ENCODE measurements at regions not wholly inside any gene's neighbourhood (a gene's known extent, or its start where the extent isn't known, plus 50 kb on each side); places are given as distances from the start of the nearest gene placed in this dataset.
"Not testable (repeated sequence)": the region's sequence is repeated elsewhere in the genome, so short reads cannot be mapped to it uniquely, and the experiment has no call there.

DNA sequence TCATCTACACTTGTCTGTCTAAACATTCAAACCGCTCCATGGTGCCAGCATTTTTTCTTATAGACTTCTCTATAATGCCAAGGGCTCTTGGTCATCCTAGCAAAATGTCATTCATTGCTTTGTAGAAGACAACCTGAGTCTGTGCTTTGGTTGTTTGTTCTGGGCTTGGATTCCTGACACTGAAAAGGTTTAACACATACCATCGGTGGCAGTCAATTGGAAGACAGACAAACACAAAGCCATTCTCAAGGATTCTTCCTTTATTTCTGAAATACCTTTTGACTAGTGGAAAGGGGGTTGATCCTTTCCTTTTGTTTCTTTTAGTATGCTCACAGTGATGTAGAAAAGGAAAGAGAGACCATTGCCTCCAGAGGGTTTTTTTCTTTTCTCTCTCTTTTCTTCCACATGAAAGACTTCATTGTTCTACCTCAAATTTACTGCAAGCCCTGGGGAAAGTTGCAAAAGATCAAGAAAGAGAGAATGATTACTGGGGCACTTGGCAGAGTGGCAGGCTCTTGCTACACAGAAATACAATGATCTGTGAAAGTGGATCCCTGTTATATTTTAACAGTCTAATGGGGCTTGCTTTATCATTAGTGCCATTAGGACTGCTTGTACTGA lies 66.4 kb upstream of the TMC1 start:
- H3K27ac ChIP-seq (ENCODE audit: low read depth in 2 of 2, low read length in 2 of 2), result no peak overlapping the region
- H3K27me3 ChIP-seq (ENCODE audit: control insufficient read depth in 2 of 2, insufficient read depth in 2 of 2, low read length in 2 of 2), result no peaks in the 10 kb centered on the region
- H3K9me3 ChIP-seq (ENCODE audit: control insufficient read depth in 2 of 2, low read length in 2 of 2), result no peaks in the 10 kb centered on the region
- H3K4me3 ChIP-seq (ENCODE audit: low read length in 2 of 2), result no peak overlapping the region
- no peak overlapping the region for H3K9ac ChIP-seq (ENCODE audit: low read depth in 1 of 2, low read length in 2 of 2)
- H3K36me3 ChIP-seq (ENCODE audit: control insufficient read depth in 2 of 2, insufficient read depth in 2 of 2, low read length in 2 of 2), result no peaks in the 10 kb centered on the region
- H3K4me1 ChIP-seq (ENCODE audit: control insufficient read depth in 2 of 2, insufficient read depth in 2 of 2, low read length in 2 of 2), result no peaks in the 10 kb centered on the region

DNA sequence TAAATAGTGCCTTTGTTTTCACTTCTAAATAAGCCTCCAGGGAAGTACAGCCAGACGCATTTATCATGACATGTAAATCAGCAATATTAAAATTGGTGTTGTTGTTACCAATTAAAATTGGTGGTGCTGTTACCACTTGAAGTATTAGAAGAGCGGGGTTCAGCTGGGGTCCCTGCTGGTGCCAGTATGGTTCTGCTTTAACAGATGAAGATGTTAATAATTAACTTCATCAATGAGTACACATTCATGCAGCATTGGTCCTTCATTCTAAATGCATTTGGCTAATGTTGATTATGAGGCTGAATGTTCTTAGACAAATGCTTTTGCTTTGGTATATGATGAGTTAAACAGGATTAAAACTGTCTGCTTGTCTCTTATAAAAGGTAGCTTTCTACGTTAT lies 67.6 kb upstream of the TMC1 start:
- H3K9me3 ChIP-seq (ENCODE audit: control insufficient read depth in 2 of 2, low read length in 2 of 2), result no peaks in the 10 kb centered on the region
- H3K27ac ChIP-seq (ENCODE audit: low read depth in 2 of 2, low read length in 2 of 2), result no peak overlapping the region
- H3K27me3 ChIP-seq (ENCODE audit: control insufficient read depth in 2 of 2, insufficient read depth in 2 of 2, low read length in 2 of 2), result no peaks in the 10 kb centered on the region
- no peaks in the 10 kb centered on the region for H3K4me1 ChIP-seq (ENCODE audit: control insufficient read depth in 2 of 2, insufficient read depth in 2 of 2, low read length in 2 of 2)
- H3K9ac ChIP-seq (ENCODE audit: low read depth in 1 of 2, low read length in 2 of 2), result no peak overlapping the region
- H3K36me3 ChIP-seq (ENCODE audit: control insufficient read depth in 2 of 2, insufficient read depth in 2 of 2, low read length in 2 of 2), result no peaks in the 10 kb centered on the region
- H3K4me3 ChIP-seq (ENCODE audit: low read length in 2 of 2), result no peak overlapping the region

- H3K9me3 ChIP-seq (ENCODE audit: control insufficient read depth in 2 of 2, low read length in 2 of 2); H3K4me3 ChIP-seq (ENCODE audit: low read length in 2 of 2); H3K27ac ChIP-seq (ENCODE audit: low read depth in 2 of 2, low read length in 2 of 2); H3K4me1 ChIP-seq (ENCODE audit: control insufficient read depth in 2 of 2, insufficient read depth in 2 of 2, low read length in 2 of 2); H3K36me3 ChIP-seq (ENCODE audit: control insufficient read depth in 2 of 2, insufficient read depth in 2 of 2, low read length in 2 of 2); H3K9ac ChIP-seq (ENCODE audit: low read depth in 1 of 2, low read length in 2 of 2); H3K27me3 ChIP-seq (ENCODE audit: control insufficient read depth in 2 of 2, insufficient read depth in 2 of 2, low read length in 2 of 2): not testable (repeated sequence)
Observed at GRCh38 chr9:72446241-72446640, 75.2 kb upstream of the TMC1 start.

DNA sequence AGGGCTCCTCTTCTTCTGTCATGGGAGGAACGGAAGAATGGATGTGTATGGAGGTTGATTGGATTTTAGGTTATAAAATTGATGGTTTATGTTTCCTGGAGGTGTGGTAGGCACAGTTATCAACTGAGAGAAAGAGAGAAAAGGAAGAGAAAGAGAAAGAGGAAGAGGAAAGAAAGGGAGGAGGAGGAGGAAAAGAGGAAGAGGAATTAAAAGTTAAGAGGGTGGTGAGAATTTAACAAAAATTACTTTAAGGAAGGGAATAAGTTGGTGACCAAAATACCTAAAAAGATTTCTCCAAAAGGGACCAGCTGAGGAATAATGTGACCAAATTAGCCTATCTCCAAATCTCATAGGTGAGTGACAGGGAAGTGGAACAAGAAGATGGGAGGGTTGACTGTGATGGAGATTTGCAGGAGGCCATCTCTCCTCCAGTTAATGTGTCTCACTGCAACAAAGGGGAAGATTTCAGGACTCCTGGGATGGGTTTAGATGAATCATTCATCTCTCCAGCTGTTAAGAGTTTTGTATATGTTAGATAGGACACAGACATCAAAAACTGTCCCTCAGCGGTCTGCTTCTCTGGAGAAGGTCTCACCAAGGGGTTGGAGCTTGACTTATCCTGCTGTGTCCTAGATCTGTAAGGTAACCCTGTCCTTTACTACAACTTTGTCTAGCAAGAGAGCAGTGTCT lies 76.0 kb upstream of the TMC1 start:
- Histone ChIP-seq H3K27ac (ENCODE audit: low read depth in 2 of 2, low read length in 2 of 2) (no peak overlapping the region), H3K9me3 (ENCODE audit: control insufficient read depth in 2 of 2, low read length in 2 of 2) (no peaks in the 10 kb centered on the region), H3K9ac (ENCODE audit: low read depth in 1 of 2, low read length in 2 of 2) (no peak overlapping the region)

GRCh38 chr9:72444435-72444834 lies 77.0 kb upstream of the TMC1 start:
- no peak overlapping the region for H3K9ac ChIP-seq (ENCODE audit: low read depth in 1 of 2, low read length in 2 of 2)
- H3K4me1 ChIP-seq (ENCODE audit: control insufficient read depth in 2 of 2, insufficient read depth in 2 of 2, low read length in 2 of 2), result peaks cover 3% of the 10 kb centered on the region in 2 donors
- no peaks in the 10 kb centered on the region for H3K27me3 ChIP-seq (ENCODE audit: control insufficient read depth in 2 of 2, insufficient read depth in 2 of 2, low read length in 2 of 2)
- H3K9me3 ChIP-seq (ENCODE audit: control insufficient read depth in 2 of 2, low read length in 2 of 2), result no peaks in the 10 kb centered on the region
- H3K27ac ChIP-seq (ENCODE audit: low read depth in 2 of 2, low read length in 2 of 2), result no peak overlapping the region
- no peak overlapping the region for H3K4me3 ChIP-seq (ENCODE audit: low read length in 2 of 2)
- no peaks in the 10 kb centered on the region for H3K36me3 ChIP-seq (ENCODE audit: control insufficient read depth in 2 of 2, insufficient read depth in 2 of 2, low read length in 2 of 2)

More for the DNA sequence above, 76.0 kb upstream of the TMC1 start:
- H3K4me3 ChIP-seq (ENCODE audit: low read length in 2 of 2), result no peak overlapping the region
- H3K4me1 ChIP-seq (ENCODE audit: control insufficient read depth in 2 of 2, insufficient read depth in 2 of 2, low read length in 2 of 2), result peaks cover 3% of the 10 kb centered on the region in 2 donors
- no peaks in the 10 kb centered on the region for H3K36me3 ChIP-seq (ENCODE audit: control insufficient read depth in 2 of 2, insufficient read depth in 2 of 2, low read length in 2 of 2)
- H3K27me3 ChIP-seq (ENCODE audit: control insufficient read depth in 2 of 2, insufficient read depth in 2 of 2, low read length in 2 of 2), result no peaks in the 10 kb centered on the region

DNA sequence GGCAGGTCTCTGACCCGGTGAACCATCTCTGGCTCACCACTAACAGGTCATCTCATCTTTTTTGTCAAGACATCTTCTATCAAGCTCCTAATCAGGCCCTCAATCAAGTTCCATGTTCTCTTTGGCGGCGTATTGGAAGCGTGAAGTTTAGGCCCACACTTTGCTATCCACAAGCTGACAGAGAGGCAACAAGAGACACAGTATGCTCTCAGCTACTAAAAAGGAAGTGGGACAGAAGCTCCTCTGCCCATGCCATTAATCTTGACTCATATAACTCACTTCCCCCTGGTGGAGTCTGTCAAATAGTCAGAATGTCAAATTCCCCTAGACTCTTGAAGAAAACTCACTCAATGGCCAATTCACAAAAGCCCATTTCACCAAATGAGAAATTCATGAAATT lies 77.6 kb upstream of the TMC1 start:
- H3K9ac ChIP-seq (ENCODE audit: low read depth in 1 of 2, low read length in 2 of 2), result no peak overlapping the region
- peaks cover 3% of the 10 kb centered on the region in 2 donors for H3K4me1 ChIP-seq (ENCODE audit: control insufficient read depth in 2 of 2, insufficient read depth in 2 of 2, low read length in 2 of 2)
- no peaks in the 10 kb centered on the region for H3K9me3 ChIP-seq (ENCODE audit: control insufficient read depth in 2 of 2, low read length in 2 of 2)
- H3K27ac ChIP-seq (ENCODE audit: low read depth in 2 of 2, low read length in 2 of 2), result peak overlapping the region in 1 of 2 donors; percentile 34
- no peaks in the 10 kb centered on the region for H3K36me3 ChIP-seq (ENCODE audit: control insufficient read depth in 2 of 2, insufficient read depth in 2 of 2, low read length in 2 of 2)
- no peaks in the 10 kb centered on the region for H3K27me3 ChIP-seq (ENCODE audit: control insufficient read depth in 2 of 2, insufficient read depth in 2 of 2, low read length in 2 of 2)
- no peak overlapping the region for H3K4me3 ChIP-seq (ENCODE audit: low read length in 2 of 2)

GRCh38 chr9:72441848-72442607 lies 77.0 kb upstream of the ZFAND5 start:
- Histone ChIP-seq H3K27me3 (ENCODE audit: control insufficient read depth in 2 of 2, insufficient read depth in 2 of 2, low read length in 2 of 2) (no peaks in the 10 kb centered on the region), H3K36me3 (ENCODE audit: control insufficient read depth in 2 of 2, insufficient read depth in 2 of 2, low read length in 2 of 2) (no peaks in the 10 kb centered on the region), H3K9me3 (ENCODE audit: control insufficient read depth in 2 of 2, low read length in 2 of 2) (no peaks in the 10 kb centered on the region), H3K4me1 (ENCODE audit: control insufficient read depth in 2 of 2, insufficient read depth in 2 of 2, low read length in 2 of 2) (peaks cover 3% of the 10 kb centered on the region in 2 donors), H3K27ac (ENCODE audit: low read depth in 2 of 2, low read length in 2 of 2) (no peak overlapping the region), H3K9ac (ENCODE audit: low read depth in 1 of 2, low read length in 2 of 2) (no peak overlapping the region), H3K4me3 (ENCODE audit: low read length in 2 of 2) (no peak overlapping the region)

GRCh38 chr9:72440992-72441847 lies 76.2 kb upstream of the ZFAND5 start:
- Histone ChIP-seq H3K27me3 (ENCODE audit: control insufficient read depth in 2 of 2, insufficient read depth in 2 of 2, low read length in 2 of 2) (no peaks in the 10 kb centered on the region), H3K9ac (ENCODE audit: low read depth in 1 of 2, low read length in 2 of 2) (no peak overlapping the region), H3K9me3 (ENCODE audit: control insufficient read depth in 2 of 2, low read length in 2 of 2) (no peaks in the 10 kb centered on the region), H3K4me1 (ENCODE audit: control insufficient read depth in 2 of 2, insufficient read depth in 2 of 2, low read length in 2 of 2) (peaks cover 3% of the 10 kb centered on the region in 2 donors), H3K36me3 (ENCODE audit: control insufficient read depth in 2 of 2, insufficient read depth in 2 of 2, low read length in 2 of 2) (no peaks in the 10 kb centered on the region), H3K4me3 (ENCODE audit: low read length in 2 of 2) (no peak overlapping the region), H3K27ac (ENCODE audit: low read depth in 2 of 2, low read length in 2 of 2) (no peak overlapping the region)

DNA sequence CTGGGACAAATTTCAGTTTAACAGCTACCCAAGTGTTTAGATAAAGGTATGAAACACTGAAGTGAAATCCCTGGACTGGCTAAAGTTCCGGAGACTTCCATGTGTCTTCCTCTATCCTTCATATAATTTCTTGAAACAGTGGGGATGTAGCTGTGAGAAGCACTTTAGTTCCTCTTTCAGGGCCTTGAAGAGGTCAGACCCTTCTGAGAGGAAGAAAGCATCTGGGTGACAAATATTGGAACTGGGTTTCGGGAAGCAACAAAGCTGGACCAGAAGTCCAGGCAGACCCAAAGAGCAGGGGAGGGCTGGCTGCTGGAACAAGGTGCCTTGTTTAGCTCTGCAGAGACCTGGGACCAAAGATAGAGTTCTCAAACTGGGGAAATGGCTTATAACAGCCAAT lies 75.4 kb upstream of the ZFAND5 start:
- Histone ChIP-seq H3K27ac (ENCODE audit: low read depth in 2 of 2, low read length in 2 of 2) (no peak overlapping the region), H3K4me3 (ENCODE audit: low read length in 2 of 2) (no peak overlapping the region), H3K9ac (ENCODE audit: low read depth in 1 of 2, low read length in 2 of 2) (no peak overlapping the region), H3K4me1 (ENCODE audit: control insufficient read depth in 2 of 2, insufficient read depth in 2 of 2, low read length in 2 of 2) (peaks cover 3% of the 10 kb centered on the region in 2 donors), H3K27me3 (ENCODE audit: control insufficient read depth in 2 of 2, insufficient read depth in 2 of 2, low read length in 2 of 2) (no peaks in the 10 kb centered on the region), H3K9me3 (ENCODE audit: control insufficient read depth in 2 of 2, low read length in 2 of 2) (no peaks in the 10 kb centered on the region), H3K36me3 (ENCODE audit: control insufficient read depth in 2 of 2, insufficient read depth in 2 of 2, low read length in 2 of 2) (no peaks in the 10 kb centered on the region)

Measured in mucosa of rectum (tissue), 2 donors.